H1 (cell line): ENCODE measurements at regions not wholly inside any gene's neighbourhood (a gene's known extent, or its start where the extent isn't known, plus 50 kb on each side); places are given as distances from the start of the nearest gene placed in this dataset.

Source experiments
- CTCF ChIA-PET: fragments of 300-600 bp; sonication (Branson Sonifier 250); formaldehyde crosslinking; loops from one replicate; lab custom pipeline; 2021; ENCODE audit not compliant: partially characterized antibody; lab: Charles Lee
- POLR2A ChIA-PET: fragments of 300-600 bp; sonication (Branson Sonifier 250); formaldehyde crosslinking; loops from one replicate; lab custom pipeline; 2021; ENCODE audit warnings: inconsistent platforms; ENCODE audit not compliant: partially characterized antibody; lab: Charles Lee
- DNase-seq, 2 experiments: peaks; one replicate each; pipeline versions ENCODE4 v3.0.0 to v3.0.0-alpha.2; 2010 to 2022; ENCODE audit warnings: low spot score in 2 of 2, low read depth in 1 of 2, mixed read lengths in 1 of 2
- FAIRE-seq: peaks from 2 replicates; lab custom pipeline; 2011; peaks lifted over from hg19 to GRCh38; lab: Jason Lieb, UNC
- H2AFZ ChIP-seq: 2 replicates; pipeline ENCODE4 v1.8.1; 2012; ENCODE audit warnings: low read length, inconsistent platforms
- H2AK5ac ChIP-seq: 2 replicates; pipeline ENCODE4 v1.6.1; 2013; ENCODE audit warnings: low read depth, low read length
- H2BK120ac ChIP-seq: replicated peaks from 2 replicates; pipeline ENCODE3; 2013; ENCODE audit warnings: low read depth, low read length, inconsistent platforms
- H2BK12ac ChIP-seq: 2 replicates; pipeline ENCODE4 v1.6.1; 2013; ENCODE audit warnings: low read depth, low read length
- H2BK15ac ChIP-seq: 2 replicates; pipeline ENCODE4 v1.6.1; 2013; ENCODE audit warnings: low read length
- H2BK20ac ChIP-seq: 2 replicates; pipeline ENCODE4 v1.6.1; 2013; ENCODE audit warnings: low read length
- H2BK5ac ChIP-seq: 2 replicates; pipeline ENCODE4 v1.6.1; 2013; ENCODE audit warnings: low read depth, low read length
- H3K14ac ChIP-seq: 2 replicates; pipeline ENCODE4 v1.6.1; 2013; ENCODE audit warnings: inconsistent platforms; ENCODE audit not compliant: insufficient read length
- H3K18ac ChIP-seq: 2 replicates; pipeline ENCODE4 v1.6.1; 2013; ENCODE audit warnings: low read length; ENCODE audit errors: extremely low read depth
- H3K23ac ChIP-seq: 2 replicates; pipeline ENCODE4 v1.6.1; 2013; ENCODE audit warnings: inconsistent platforms; ENCODE audit not compliant: insufficient read length
- H3K23me2 ChIP-seq: 2 replicates; pipeline ENCODE4 v1.6.1; 2013; ENCODE audit warnings: low read depth, low read length
- H3K27ac ChIP-seq: 2 replicates; pipeline ENCODE4 v1.6.1; 2011; ENCODE audit warnings: low read depth, low read length, inconsistent platforms
- H3K27me3 ChIP-seq, 4 experiments: replicated peaks in 1 of 4; 1 replicate in 1 of 4; 2 replicates in 3 of 4; pipeline versions ENCODE4 v1.6.1 to v1.8.1; 2011 to 2013; ENCODE audit warnings: low read length in 3 of 4, mild to moderate bottlenecking in 3 of 4, inconsistent platforms in 2 of 4, mixed read lengths in 2 of 4, moderate library complexity in 1 of 4; ENCODE audit not compliant: control insufficient read depth in 3 of 4, insufficient read depth in 3 of 4; ENCODE audit errors: extremely low read depth in 1 of 4
- H3K36me3 ChIP-seq, 4 experiments: 2 replicates each; pipeline versions ENCODE4 v1.6.1 to v1.8.1; 2011 to 2013; ENCODE audit warnings: mild to moderate bottlenecking in 4 of 4, low read length in 3 of 4, moderate library complexity in 2 of 4, control low read depth in 1 of 4, inconsistent platforms in 1 of 4; ENCODE audit not compliant: insufficient read depth in 4 of 4, control insufficient read depth in 2 of 4
- H3K4ac ChIP-seq: replicated peaks from 2 replicates; pipeline ENCODE3; 2013; ENCODE audit warnings: low read length, low read depth, mixed read lengths, inconsistent platforms; ENCODE audit not compliant: insufficient read length
- H3K4me1 ChIP-seq, 4 experiments: replicated peaks in 1 of 4; 1 replicate in 1 of 4; 2 replicates in 3 of 4; pipeline versions ENCODE4 v1.6.1 to v1.8.1; 2011 to 2013; ENCODE audit warnings: low read length in 3 of 4, inconsistent platforms in 2 of 4, mixed read lengths in 1 of 4; ENCODE audit not compliant: insufficient read depth in 4 of 4, control insufficient read depth in 3 of 4
- H3K4me2 ChIP-seq, 2 experiments: 2 replicates each; pipeline versions ENCODE4 v1.6.1 to v1.8.1; 2011 to 2013; ENCODE audit warnings: low read depth in 2 of 2, low read length in 2 of 2, control low read depth in 1 of 2, inconsistent platforms in 1 of 2, mild to moderate bottlenecking in 1 of 2; ENCODE audit not compliant: insufficient read depth in 1 of 2
- H3K4me3 ChIP-seq, 4 experiments: fragments of 200-600, 300-600 bp in 1 of 4; sonication (generic), shearing (Covaris generic), sonication (Bioruptor Twin) in 1 of 4; 2 replicates each; pipeline versions ENCODE4 v1.5.1 to v1.8.1; 2011 to 2016; ENCODE audit warnings: low read length in 4 of 4, low read depth in 3 of 4, control low read depth in 2 of 4, inconsistent platforms in 2 of 4, mild to moderate bottlenecking in 2 of 4, mixed read lengths in 1 of 4, moderate library complexity in 1 of 4; ENCODE audit not compliant: insufficient read depth in 2 of 4; ENCODE audit errors: extremely low read depth in 1 of 4
- H3K56ac ChIP-seq: replicated peaks from 2 replicates; pipeline ENCODE3; 2013; ENCODE audit warnings: low read depth, mild to moderate bottlenecking, mixed read lengths, low read length, inconsistent platforms; ENCODE audit not compliant: insufficient read length
- H3K79me1 ChIP-seq: 2 replicates; pipeline ENCODE4 v1.6.1; 2013; ENCODE audit warnings: low read depth, low read length, control low read depth
- H3K79me2 ChIP-seq, 2 experiments: 2 replicates each; pipeline versions ENCODE4 v1.6.1 to v1.8.1; 2012 to 2013; ENCODE audit warnings: low read length in 2 of 2, mild to moderate bottlenecking in 2 of 2, inconsistent platforms in 1 of 2; ENCODE audit not compliant: insufficient read depth in 2 of 2, control insufficient read depth in 1 of 2
- H3K9ac ChIP-seq, 4 experiments: replicated peaks in 1 of 4; 1 replicate in 1 of 4; 2 replicates in 3 of 4; pipeline versions ENCODE4 v1.6.1 to v1.8.1; 2011 to 2013; ENCODE audit warnings: low read depth in 3 of 4, low read length in 3 of 4, control low read depth in 2 of 4, mild to moderate bottlenecking in 2 of 4, moderate library complexity in 2 of 4, inconsistent platforms in 1 of 4; ENCODE audit errors: extremely low read depth in 1 of 4
- H3K9me3 ChIP-seq, 2 experiments: 2 replicates each; pipeline versions ENCODE4 v1.6.1 to v1.8.1; 2012 to 2013; ENCODE audit warnings: mild to moderate bottlenecking in 2 of 2, moderate library complexity in 2 of 2, control low read depth in 1 of 2, inconsistent platforms in 1 of 2, low read depth in 1 of 2, low read length in 1 of 2, mixed read lengths in 1 of 2; ENCODE audit not compliant: insufficient read depth in 2 of 2
- H4K20me1 ChIP-seq, 2 experiments: replicated peaks in 1 of 2; 2 replicates each; pipeline versions ENCODE3 to v1.8.1; 2011 to 2013; ENCODE audit warnings: inconsistent platforms in 2 of 2, low read length in 2 of 2, mild to moderate bottlenecking in 1 of 2; ENCODE audit not compliant: insufficient read depth in 2 of 2, control insufficient read depth in 1 of 2
- H4K5ac ChIP-seq: 2 replicates; pipeline ENCODE4 v1.6.1; 2013; ENCODE audit warnings: low read length, low read depth, mixed read lengths, inconsistent platforms; ENCODE audit not compliant: insufficient read length
- H4K8ac ChIP-seq: 2 replicates; pipeline ENCODE4 v1.8.0; 2013; ENCODE audit warnings: mild to moderate bottlenecking, moderate library complexity, low read length, inconsistent platforms; ENCODE audit not compliant: insufficient read depth; ENCODE audit errors: extremely low read depth
- H4K91ac ChIP-seq: replicated peaks from 2 replicates; pipeline ENCODE3; 2013; ENCODE audit warnings: low read length, mixed read lengths, inconsistent platforms; ENCODE audit not compliant: insufficient read length
- ASH2L ChIP-seq: fragments of 200-600, 300-600 bp; sonication (generic); IDR thresholded peaks from one replicate; pipeline ENCODE4 v1.7.1; 2017; ENCODE audit warnings: low read length
- BCL11A ChIP-seq, 2 experiments: IDR thresholded peaks; one replicate each; pipeline ENCODE4 v1.6.1; 2011; ENCODE audit warnings: low read depth in 2 of 2, low read length in 2 of 2, mild to moderate bottlenecking in 2 of 2
- KDM4A ChIP-seq: IDR thresholded peaks from one replicate; pipeline ENCODE4 v1.7.1; 2012; ENCODE audit warnings: low read depth, mild to moderate bottlenecking, moderate library complexity, low read length, inconsistent platforms; ENCODE audit not compliant: severe bottlenecking
- NANOG ChIP-seq: IDR thresholded peaks from 2 replicates; pipeline ENCODE4 v1.6.1; 2011; ENCODE audit warnings: low read length, low read depth, mild to moderate bottlenecking, inconsistent platforms; ENCODE audit not compliant: insufficient read depth, poor library complexity, severe bottlenecking
- NRF1 ChIP-seq: IDR thresholded peaks from 2 replicates; pipeline ENCODE4 v1.6.1; 2011; ENCODE audit warnings: mild to moderate bottlenecking, low read depth, low read length, improper control_type of control experiment
- POLR2AphosphoS5 ChIP-seq: IDR thresholded peaks from 2 replicates; pipeline ENCODE4 v1.6.1; 2011; ENCODE audit warnings: low read depth, low read length
- RAD21 ChIP-seq, 2 experiments: IDR thresholded peaks in 1 of 2; conservative IDR thresholded peaks in 1 of 2; 2 replicates each; pipeline ENCODE4 v1.6.1; 2011; ENCODE audit warnings: low read depth in 2 of 2, low read length in 2 of 2, improper control_type of control experiment in 1 of 2, inconsistent platforms in 1 of 2, mild to moderate bottlenecking in 1 of 2, moderate library complexity in 1 of 2
- SIX5 ChIP-seq: IDR thresholded peaks from 2 replicates; pipeline ENCODE4 v1.6.1; 2011; ENCODE audit warnings: mild to moderate bottlenecking, low read depth, low read length
- SRF ChIP-seq: IDR thresholded peaks from 2 replicates; pipeline ENCODE4 v1.6.1; 2011; ENCODE audit warnings: mild to moderate bottlenecking, low read depth, low read length, moderate library complexity
- WGBS, 2 experiments: shearing (Covaris generic) in 1 of 2; methylation state at CpG; one replicate each; pipeline versions ENCODE4 v1.1.6 to v1.1.7; 2013 to 2015; ENCODE audit warnings: low lambda C conversion rate in 2 of 2, mixed read lengths in 2 of 2, inconsistent platforms in 1 of 2, low coverage in 1 of 2, missing lambda C conversion rate in 1 of 2; ENCODE audit not compliant: insufficient replicate concordance in 2 of 2, insufficient coverage in 1 of 2, insufficient read length in 1 of 2; ENCODE audit errors: extremely low coverage in 1 of 2, missing lambda C conversion rate in 1 of 2; 5-methylcytosine and 5-hydroxymethylcytosine counted together
- TF ChIP-seq, protein P1 (sequence below): IDR thresholded peaks from 2 replicates; pipeline ENCODE4 v1.6.1; 2012; ENCODE audit warnings: inconsistent platforms
- TF ChIP-seq, protein P2 (sequence below), 3 experiments: IDR thresholded peaks; 1 replicate in 2 of 3; 2 replicates in 1 of 3; pipeline versions ENCODE4 v1.5.1 to v1.6.1; 2011; ENCODE audit warnings: low read length in 3 of 3, mild to moderate bottlenecking in 3 of 3, inconsistent platforms in 2 of 3, low read depth in 1 of 3, moderate library complexity in 1 of 3; ENCODE audit not compliant: insufficient read depth in 1 of 3; ENCODE audit errors: control extremely low read depth in 1 of 3

DNA sequence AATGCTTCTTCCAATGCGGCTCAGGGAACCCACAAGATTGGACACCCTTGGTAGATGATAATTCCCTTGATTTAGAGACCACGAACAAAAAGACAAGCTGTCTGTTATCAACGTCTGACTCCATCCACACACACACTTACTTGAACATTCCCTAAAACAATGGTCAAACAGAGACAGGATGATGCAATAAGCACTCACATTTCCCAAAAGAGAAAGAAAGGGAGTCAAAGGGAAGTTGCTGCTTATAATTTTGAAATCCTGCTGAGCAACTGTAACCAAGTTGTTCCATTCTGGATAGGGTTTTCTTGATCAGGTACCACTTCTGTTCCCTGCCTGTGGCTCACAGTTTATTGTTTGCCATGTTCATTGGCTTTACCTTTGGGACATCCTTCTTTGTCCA is 571.3 kb upstream of the CNTNAP5 start:
- Histone ChIP-seq H3K4me1 (no peaks in the 10 kb centered on the region), H4K8ac (no peak overlapping the region), H4K91ac (no peak overlapping the region), H2BK12ac (no peak overlapping the region), H2AK5ac (no peak overlapping the region), H3K79me1 (no peaks in the 10 kb centered on the region), H3K4ac (no peak overlapping the region), H3K4me2 (no peak overlapping the region), H2AFZ (peak overlapping the region; percentile 70; the same call in 1 of the 2 replicates), H3K79me2 (no peaks in the 10 kb centered on the region), H3K14ac (no peak overlapping the region), H3K23ac (no peak overlapping the region), H2BK5ac (no peak overlapping the region), H2BK20ac (no peak overlapping the region), H2BK120ac (no peak overlapping the region), H4K5ac (no peak overlapping the region), H3K27ac (no peak overlapping the region), H2BK15ac (no peak overlapping the region), H4K20me1 (no peaks in the 10 kb centered on the region), H3K9ac (no peak overlapping the region), H3K23me2 (no peaks in the 10 kb centered on the region), H3K56ac (no peak overlapping the region), H3K4me3 (no peak overlapping the region), H3K18ac (no peak overlapping the region), H3K9me3 (no peaks in the 10 kb centered on the region), H3K27me3 (no peaks in the 10 kb centered on the region), H3K36me3 (no peaks in the 10 kb centered on the region)
- POLR2A ChIA-PET: no interaction called here
- no peak for FAIRE-seq
- no peak for DNase-seq
- WGBS, 2 experiments: 90% methylated on average over 3 of the region's 3 CpGs; no CpG with 5 or more reads in 1 of the 2 experiments
- CTCF ChIA-PET: interaction anchor here (0.5 kb wide), 1 partner anchor 565 kb away, joined by 3 read pairs; no protein-coding TSS in a partner anchor
- TF ChIP-seq RAD21 (IDR thresholded peaks at IDR 0.05 in 1 of 2, conservative IDR thresholded peaks at IDR 0.05 in 1 of 2; ENCODE audit: low read depth in 2 of 2, low read length in 2 of 2) (no peak), NANOG (no peak), NRF1 (no peak), SRF (no peak), KDM4A (no peak), ASH2L (no peak), SIX5 (no peak), BCL11A (IDR thresholded peaks at IDR 0.05; ENCODE audit: low read depth in 2 of 2, low read length in 2 of 2) (no peak), POLR2AphosphoS5 (no peak)
- TF ChIP-seq, protein P1, sequence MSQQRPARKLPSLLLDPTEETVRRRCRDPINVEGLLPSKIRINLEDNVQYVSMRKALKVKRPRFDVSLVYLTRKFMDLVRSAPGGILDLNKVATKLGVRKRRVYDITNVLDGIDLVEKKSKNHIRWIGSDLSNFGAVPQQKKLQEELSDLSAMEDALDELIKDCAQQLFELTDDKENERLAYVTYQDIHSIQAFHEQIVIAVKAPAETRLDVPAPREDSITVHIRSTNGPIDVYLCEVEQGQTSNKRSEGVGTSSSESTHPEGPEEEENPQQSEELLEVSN: no peak
- TF ChIP-seq, protein P2, sequence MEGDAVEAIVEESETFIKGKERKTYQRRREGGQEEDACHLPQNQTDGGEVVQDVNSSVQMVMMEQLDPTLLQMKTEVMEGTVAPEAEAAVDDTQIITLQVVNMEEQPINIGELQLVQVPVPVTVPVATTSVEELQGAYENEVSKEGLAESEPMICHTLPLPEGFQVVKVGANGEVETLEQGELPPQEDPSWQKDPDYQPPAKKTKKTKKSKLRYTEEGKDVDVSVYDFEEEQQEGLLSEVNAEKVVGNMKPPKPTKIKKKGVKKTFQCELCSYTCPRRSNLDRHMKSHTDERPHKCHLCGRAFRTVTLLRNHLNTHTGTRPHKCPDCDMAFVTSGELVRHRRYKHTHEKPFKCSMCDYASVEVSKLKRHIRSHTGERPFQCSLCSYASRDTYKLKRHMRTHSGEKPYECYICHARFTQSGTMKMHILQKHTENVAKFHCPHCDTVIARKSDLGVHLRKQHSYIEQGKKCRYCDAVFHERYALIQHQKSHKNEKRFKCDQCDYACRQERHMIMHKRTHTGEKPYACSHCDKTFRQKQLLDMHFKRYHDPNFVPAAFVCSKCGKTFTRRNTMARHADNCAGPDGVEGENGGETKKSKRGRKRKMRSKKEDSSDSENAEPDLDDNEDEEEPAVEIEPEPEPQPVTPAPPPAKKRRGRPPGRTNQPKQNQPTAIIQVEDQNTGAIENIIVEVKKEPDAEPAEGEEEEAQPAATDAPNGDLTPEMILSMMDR (IDR thresholded peaks at IDR 0.05; ENCODE audit: control extremely low read depth in 1 of 3, insufficient read depth in 1 of 3, low read depth in 1 of 3, low read length in 3 of 3): no peak
